Epithelial cell of esophagus (primary cell): ENCODE measurements at regions not wholly inside any gene's neighbourhood (a gene's known extent, or its start where the extent isn't known, plus 50 kb on each side); places are given as distances from the start of the nearest gene placed in this dataset.

Source experiments
- DNase-seq: peaks from one replicate; pipeline ENCODE4 v3.0.0; 2010; ENCODE audit warnings: low read depth
- H3K4me3 ChIP-seq: 2 replicates; pipeline ENCODE4 v1.5.1; 2011; ENCODE audit warnings: mild to moderate bottlenecking, low read length, control low read depth
- TF ChIP-seq, protein P1 (sequence below): IDR thresholded peaks from 2 replicates; pipeline ENCODE4 v1.5.1; 2011; ENCODE audit warnings: low read depth, mild to moderate bottlenecking, low read length, control low read depth, inconsistent platforms; ENCODE audit not compliant: insufficient read depth; ENCODE audit errors: missing control alignments

DNA sequence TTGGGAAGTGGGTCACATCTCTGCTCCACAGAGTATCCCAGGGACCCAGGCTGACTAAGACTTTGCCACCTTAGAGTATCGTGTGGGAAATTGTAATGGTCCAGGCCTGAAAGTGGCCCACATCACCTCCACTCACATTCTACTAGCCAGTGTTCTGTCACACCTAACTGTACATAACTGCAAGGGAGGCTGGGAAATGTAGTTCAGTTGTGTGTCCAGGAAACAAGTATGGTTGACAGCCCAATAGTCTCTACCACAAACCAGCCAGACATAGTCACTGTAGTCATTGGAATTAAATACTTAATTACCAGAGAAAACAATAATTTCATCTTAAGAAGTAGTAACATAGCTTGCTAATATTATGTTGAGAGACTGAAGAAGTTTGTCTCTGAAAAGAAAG, 233.4 kb upstream of the S100G start:
- DNase-seq, result no peak
- no peak overlapping the region for H3K4me3 ChIP-seq
- TF ChIP-seq, protein P1, sequence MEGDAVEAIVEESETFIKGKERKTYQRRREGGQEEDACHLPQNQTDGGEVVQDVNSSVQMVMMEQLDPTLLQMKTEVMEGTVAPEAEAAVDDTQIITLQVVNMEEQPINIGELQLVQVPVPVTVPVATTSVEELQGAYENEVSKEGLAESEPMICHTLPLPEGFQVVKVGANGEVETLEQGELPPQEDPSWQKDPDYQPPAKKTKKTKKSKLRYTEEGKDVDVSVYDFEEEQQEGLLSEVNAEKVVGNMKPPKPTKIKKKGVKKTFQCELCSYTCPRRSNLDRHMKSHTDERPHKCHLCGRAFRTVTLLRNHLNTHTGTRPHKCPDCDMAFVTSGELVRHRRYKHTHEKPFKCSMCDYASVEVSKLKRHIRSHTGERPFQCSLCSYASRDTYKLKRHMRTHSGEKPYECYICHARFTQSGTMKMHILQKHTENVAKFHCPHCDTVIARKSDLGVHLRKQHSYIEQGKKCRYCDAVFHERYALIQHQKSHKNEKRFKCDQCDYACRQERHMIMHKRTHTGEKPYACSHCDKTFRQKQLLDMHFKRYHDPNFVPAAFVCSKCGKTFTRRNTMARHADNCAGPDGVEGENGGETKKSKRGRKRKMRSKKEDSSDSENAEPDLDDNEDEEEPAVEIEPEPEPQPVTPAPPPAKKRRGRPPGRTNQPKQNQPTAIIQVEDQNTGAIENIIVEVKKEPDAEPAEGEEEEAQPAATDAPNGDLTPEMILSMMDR, result no peak

DNA sequence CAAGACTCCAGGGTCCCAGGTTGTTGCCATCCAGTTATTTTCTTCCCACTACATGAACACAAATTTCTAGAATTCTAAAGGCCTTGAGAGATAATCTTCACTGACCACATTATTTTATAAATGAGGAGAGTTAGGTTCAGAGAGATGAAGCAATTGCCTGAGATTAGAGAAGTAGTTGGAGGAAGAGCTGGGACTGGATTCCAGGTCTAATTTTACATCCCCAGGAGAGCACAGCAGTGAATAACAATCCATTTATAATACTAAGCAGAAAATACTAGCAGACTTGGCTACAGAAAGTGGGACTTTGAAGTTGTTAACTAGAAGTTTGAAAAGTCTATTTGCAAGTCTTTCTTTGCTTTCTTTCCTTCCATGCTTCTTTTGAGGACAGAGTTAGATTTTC, 231.3 kb upstream of the S100G start:
- DNase-seq, result no peak
- TF ChIP-seq, protein P1, result no peak
- H3K4me3 ChIP-seq, result no peak overlapping the region

DNA sequence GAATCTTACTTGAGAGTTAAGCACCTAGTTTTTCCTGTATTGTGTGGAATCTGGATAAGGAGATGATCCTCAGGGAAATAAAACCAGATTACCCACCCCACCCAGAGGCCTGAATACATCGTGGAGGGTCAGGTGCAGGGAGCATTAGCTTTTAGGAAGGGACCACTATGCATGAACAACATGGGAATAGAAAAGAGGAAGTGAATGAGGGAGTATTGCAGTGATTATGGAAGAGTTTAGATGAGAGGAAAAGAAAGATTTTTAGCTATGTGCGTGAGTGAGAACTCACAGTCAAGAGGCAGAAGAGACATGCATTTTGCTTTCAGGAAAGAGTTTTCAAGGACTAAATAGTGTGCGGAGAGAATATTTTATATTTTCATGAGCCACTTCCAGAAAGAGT, 222.3 kb upstream of the S100G start:
- no peak for DNase-seq
- H3K4me3 ChIP-seq, result no peak overlapping the region
- TF ChIP-seq, protein P1, result no peak

DNA sequence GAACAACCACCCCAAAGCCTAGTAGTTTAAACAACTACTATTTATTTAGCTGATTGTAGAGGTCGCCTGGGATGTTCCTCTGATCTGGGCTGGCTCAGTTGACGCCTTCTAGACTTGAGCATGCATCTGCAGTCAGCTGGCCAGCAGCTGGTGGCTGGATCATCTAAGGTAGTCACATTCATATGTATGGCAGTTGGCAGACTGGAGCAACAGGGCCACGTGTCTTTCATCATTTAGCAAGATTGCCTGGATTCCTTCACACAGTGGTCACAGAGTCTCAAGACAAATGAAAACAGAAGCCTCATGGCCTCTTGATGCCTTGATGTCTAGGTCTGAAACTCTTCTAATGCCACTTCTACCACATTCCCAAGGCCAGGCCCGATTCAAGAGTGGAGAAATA, 220.6 kb upstream of the S100G start:
- no peak overlapping the region for H3K4me3 ChIP-seq
- no peak for DNase-seq
- TF ChIP-seq, protein P1, result no peak

DNA sequence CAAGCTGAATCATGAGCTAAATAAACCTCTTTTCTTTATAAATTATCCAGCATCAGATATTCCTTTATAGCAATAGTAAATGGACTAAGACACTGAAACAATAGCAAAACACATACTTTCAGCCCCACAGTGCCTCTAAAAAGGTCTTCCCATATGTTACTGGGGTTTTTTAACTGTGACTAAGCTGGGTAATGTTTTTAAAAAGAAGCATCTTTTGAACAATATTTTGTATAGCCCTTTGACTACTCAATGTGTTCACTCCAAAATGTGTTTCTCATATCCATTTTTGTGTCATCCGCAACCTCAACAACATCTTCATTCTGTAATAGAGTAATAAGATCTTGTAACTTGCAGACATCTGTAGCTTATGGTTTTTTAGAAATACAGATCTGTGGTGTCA, 218.7 kb upstream of the S100G start:
- DNase-seq, result no peak
- no peak overlapping the region for H3K4me3 ChIP-seq
- TF ChIP-seq, protein P1, result no peak

DNA sequence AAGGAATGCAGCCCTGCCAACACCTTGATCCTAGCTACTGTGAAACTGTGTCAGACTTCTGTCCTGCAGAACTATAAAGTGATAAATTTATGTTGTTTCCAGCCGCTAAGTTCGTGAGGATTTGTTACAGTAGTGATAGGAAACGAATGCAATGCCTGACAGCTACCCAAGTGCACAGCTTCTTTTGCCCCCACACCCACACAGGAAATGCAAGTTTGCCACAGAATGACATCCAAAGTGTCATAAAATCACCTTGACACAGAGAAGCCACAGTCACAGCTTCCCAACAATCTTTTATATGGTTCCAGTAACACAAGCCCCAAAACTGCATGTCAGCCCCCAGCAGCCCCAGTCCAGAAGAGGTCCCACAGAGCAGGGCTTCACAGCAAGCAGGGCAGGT, 216.9 kb upstream of the S100G start:
- TF ChIP-seq, protein P1, result no peak
- no peak for DNase-seq

DNA sequence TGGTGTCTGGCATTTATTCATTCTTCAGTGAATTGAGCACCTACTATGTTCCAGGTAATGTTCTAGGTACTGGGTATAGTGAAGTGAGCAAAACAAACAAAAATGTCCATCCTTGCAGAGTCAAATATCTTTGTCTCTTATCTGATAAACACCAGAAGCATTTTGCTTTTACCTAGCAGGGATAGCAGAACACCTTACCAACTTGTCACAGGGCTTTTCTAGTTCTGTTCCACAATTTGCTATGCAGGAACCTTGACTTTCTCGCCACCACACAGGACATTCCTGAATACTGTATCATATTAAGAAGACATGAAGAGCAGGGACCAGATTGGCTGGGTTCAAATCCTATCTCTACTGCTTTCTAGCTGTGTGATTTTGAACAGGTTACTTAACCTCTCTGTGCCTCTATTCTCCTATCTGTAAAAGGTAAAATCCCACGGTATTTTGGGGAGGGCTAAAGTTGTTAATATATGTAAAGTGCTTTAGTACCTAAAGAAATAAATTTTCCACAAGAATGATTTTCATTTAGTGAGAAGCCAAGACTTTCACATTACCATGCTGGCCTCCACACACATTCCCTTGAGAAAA, 214.5 kb upstream of the S100G start:
- no peak for DNase-seq
- TF ChIP-seq, protein P1, result no peak
- H3K4me3 ChIP-seq, result no peak overlapping the region

More for the DNA sequence above, 216.9 kb upstream of the S100G start:
- H3K4me3 ChIP-seq, result no peak overlapping the region
